SH-SY5Y (cell line): ENCODE measurements at regions not wholly inside any gene's neighbourhood (a gene's known extent, or its start where the extent isn't known, plus 50 kb on each side); places are given as distances from the start of the nearest gene placed in this dataset.

ENCODE experiments used
- GATA2 ChIP-seq: IDR thresholded peaks from 2 replicates; pipeline ENCODE4 v1.6.1; 2011; ENCODE audit warnings: mild to moderate bottlenecking, low read depth, low read length
- GATA3 ChIP-seq: IDR thresholded peaks from 2 replicates; pipeline ENCODE4 v1.6.1; 2011; ENCODE audit warnings: low read depth, mild to moderate bottlenecking, low read length, moderate library complexity

GRCh38 chr6:115411756-115412155, 648.9 kb downstream of the FRK start:
- TF ChIP-seq GATA2 (no peak), GATA3 (no peak)
